ENCODE measurements at regions not wholly inside any gene's neighbourhood (a gene's known extent, or its start where the extent isn't known, plus 50 kb on each side); places are given as distances from the start of the nearest gene placed in this dataset.

DNA sequence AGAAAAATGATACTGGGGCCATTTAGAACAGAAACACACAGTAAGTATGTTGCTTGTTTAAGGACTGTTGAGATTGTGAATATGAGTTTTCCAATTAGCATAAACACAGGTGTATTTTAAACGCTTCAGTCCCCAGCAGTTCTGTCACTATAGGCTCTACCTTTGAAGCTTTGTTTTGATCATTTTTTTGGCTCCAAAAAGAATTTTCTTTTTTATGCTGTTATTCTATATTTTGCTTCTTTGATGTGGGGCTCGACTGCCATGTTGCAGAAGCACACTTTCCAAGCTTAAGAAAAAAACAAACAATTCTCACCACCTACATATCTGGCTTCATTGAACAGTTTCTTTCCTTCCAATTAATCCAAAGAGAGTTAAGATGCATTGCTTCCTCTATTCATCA, 131.0 kb upstream of the DMAC1 start:
- Histone ChIP-seq H2AK5ac (ENCODE audit: insufficient read length, low read length) (no peak overlapping the region), H3K27me3 (ENCODE audit: insufficient read depth, low read length) (no peaks in the 10 kb centered on the region), H3K4ac (ENCODE audit: low read depth, low read length) (no peak overlapping the region), H2AFZ (ENCODE audit: low read length) (no peak overlapping the region), H3K4me1 (ENCODE audit: insufficient read depth, low read length) (no peaks in the 10 kb centered on the region), H4K20me1 (ENCODE audit: control insufficient read depth, insufficient read depth, insufficient read length) (no peaks in the 10 kb centered on the region), H3K9me3 (ENCODE audit: control insufficient read depth, low read depth, low read length) (no peaks in the 10 kb centered on the region), H3K23me2 (ENCODE audit: insufficient read length, low read depth, low read length, poor library complexity, severe bottlenecking) (no peaks in the 10 kb centered on the region), H2BK20ac (ENCODE audit: low read depth, low read length, poor library complexity, severe bottlenecking) (no peak overlapping the region), H3T11ph (ENCODE audit: low read length) (no peak overlapping the region), H3K27ac (ENCODE audit: insufficient read length, low read depth, low read length) (no peak overlapping the region), H3K56ac (ENCODE audit: insufficient read length, low read depth, low read length) (no peak overlapping the region), H3K79me2 (ENCODE audit: insufficient read depth, low read length) (no peaks in the 10 kb centered on the region), H2BK12ac (ENCODE audit: insufficient read length, low read depth, low read length) (no peak overlapping the region), H4K5ac (ENCODE audit: insufficient read length, low read depth, low read length) (no peak overlapping the region), H4K8ac (replicated peaks; ENCODE audit: insufficient read length, low read depth, low read length) (no peak overlapping the region), H3K79me1 (ENCODE audit: insufficient read depth, low read depth, low read length, poor library complexity, severe bottlenecking) (no peaks in the 10 kb centered on the region), H3K18ac (ENCODE audit: insufficient read length, low read depth, low read length) (no peak overlapping the region), H3K4me2 (ENCODE audit: insufficient read depth, insufficient read length, low read length) (no peak overlapping the region), H2BK15ac (ENCODE audit: low read depth, low read length) (no peak overlapping the region), H2BK120ac (ENCODE audit: low read depth, low read length, poor library complexity, severe bottlenecking) (no peak overlapping the region), H4K91ac (ENCODE audit: insufficient read length, low read depth, low read length) (no peak overlapping the region), H3K9ac (ENCODE audit: extremely low read depth, insufficient read length, low read length) (no peak overlapping the region), H3K23ac (ENCODE audit: insufficient read length, low read depth, low read length) (no peak overlapping the region), H3K14ac (ENCODE audit: insufficient read depth, low read length) (no peak overlapping the region), H2BK5ac (ENCODE audit: insufficient read length, low read length) (no peak overlapping the region)
- Mint-ChIP-seq H3K9me3 (no peaks in the 10 kb centered on the region), H3K4me3 (no peak overlapping the region), H3K4me1 (no peaks in the 10 kb centered on the region), H3K27me3 (ENCODE audit: low read depth) (no peaks in the 10 kb centered on the region), H3K27ac (no peak overlapping the region; a peak in 1 of 7 replicates), H3K36me3 (ENCODE audit: insufficient read depth in 1 of 3, low read depth in 3 of 3) (no peaks in the 10 kb centered on the region)
- DNase-seq, result no peak
- WGBS (ENCODE audit: extremely low coverage, insufficient read length, low lambda C conversion rate), result no CpG with 5 or more reads among the region's 2 CpGs
- no peak for TF ChIP-seq CTCF (conservative IDR thresholded peaks at IDR 0.05)

All from H9 (cell line).